HUES6 (cell line): ENCODE measurements at regions not wholly inside any gene's neighbourhood (a gene's known extent, or its start where the extent isn't known, plus 50 kb on each side); places are given as distances from the start of the nearest gene placed in this dataset.
"Not testable (repeated sequence)": the region's sequence is repeated elsewhere in the genome, so short reads cannot be mapped to it uniquely, and the experiment has no call there.

Experiments
- H3K27ac ChIP-seq: 2 replicates; pipeline ENCODE4 v1.7.0; 2013; ENCODE audit warnings: low read depth, mild to moderate bottlenecking, low read length, inconsistent platforms
- H3K27me3 ChIP-seq: 2 replicates; pipeline ENCODE4 v1.6.1; 2013; ENCODE audit warnings: low read length; ENCODE audit not compliant: control insufficient read depth, insufficient read depth
- H3K36me3 ChIP-seq: 2 replicates; pipeline ENCODE4 v1.6.1; 2013; ENCODE audit warnings: low read length; ENCODE audit not compliant: control insufficient read depth, insufficient read depth
- H3K4me1 ChIP-seq: 2 replicates; pipeline ENCODE4 v1.6.1; 2013; ENCODE audit warnings: low read length; ENCODE audit not compliant: control insufficient read depth, insufficient read depth
- H3K4me3 ChIP-seq: 2 replicates; pipeline ENCODE4 v1.5.1; 2013; ENCODE audit warnings: low read depth, low read length
- H3K9ac ChIP-seq: one replicate; pipeline ENCODE4 v1.6.1; 2013; ENCODE audit warnings: mild to moderate bottlenecking, low read length
- H3K9me3 ChIP-seq: 2 replicates; pipeline ENCODE4 v1.6.1; 2013; ENCODE audit warnings: low read depth, low read length; ENCODE audit not compliant: control insufficient read depth, insufficient read depth

DNA sequence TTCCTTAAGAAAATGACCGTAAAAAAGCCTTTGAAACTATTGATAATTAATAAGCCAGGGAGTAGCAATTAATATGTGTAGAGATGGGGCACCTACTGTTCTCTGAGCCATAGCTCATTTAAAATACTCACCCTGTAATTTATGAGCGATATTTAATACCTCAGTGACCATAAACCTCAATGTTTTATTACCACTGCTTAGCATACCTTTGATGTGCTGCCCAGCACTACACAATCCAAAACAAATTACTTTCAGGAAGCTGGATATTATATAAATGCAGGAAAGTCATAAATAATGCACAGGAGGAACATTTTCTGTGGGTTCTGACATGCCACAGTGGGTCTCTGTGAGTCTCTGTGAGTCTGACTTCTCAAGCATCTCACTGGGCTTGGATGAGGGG is 166.1 kb upstream of the RPL34 start:
- Histone ChIP-seq H3K4me1 (no peaks in the 10 kb centered on the region), H3K9ac (no peak overlapping the region), H3K27ac (no peak overlapping the region), H3K4me3 (no peak overlapping the region), H3K27me3 (no peaks in the 10 kb centered on the region), H3K9me3 (no peaks in the 10 kb centered on the region), H3K36me3 (no peaks in the 10 kb centered on the region)

DNA sequence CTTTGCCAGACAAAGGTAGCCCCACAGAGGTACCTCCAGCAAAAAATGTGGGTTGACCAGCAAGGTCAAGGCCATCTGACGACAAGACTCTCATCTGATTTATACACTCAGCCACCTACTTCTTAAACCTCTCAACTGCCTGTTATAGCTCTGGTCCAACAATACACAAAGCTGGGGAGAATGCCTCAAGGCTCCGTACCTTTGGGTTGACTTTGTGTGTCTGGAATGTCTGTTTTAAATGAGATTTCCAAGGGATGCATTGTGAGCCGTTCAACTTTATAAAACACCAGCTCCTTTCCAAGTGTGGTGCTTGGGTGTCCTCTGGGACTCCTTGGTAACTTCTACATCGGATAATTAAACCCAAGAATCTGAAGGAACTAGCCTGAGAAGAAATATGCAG is 167.0 kb upstream of the RPL34 start:
- Histone ChIP-seq H3K27ac (no peak overlapping the region), H3K4me1 (no peaks in the 10 kb centered on the region), H3K27me3 (no peaks in the 10 kb centered on the region), H3K36me3 (no peaks in the 10 kb centered on the region), H3K9me3 (no peaks in the 10 kb centered on the region), H3K9ac (no peak overlapping the region), H3K4me3 (no peak overlapping the region)

DNA sequence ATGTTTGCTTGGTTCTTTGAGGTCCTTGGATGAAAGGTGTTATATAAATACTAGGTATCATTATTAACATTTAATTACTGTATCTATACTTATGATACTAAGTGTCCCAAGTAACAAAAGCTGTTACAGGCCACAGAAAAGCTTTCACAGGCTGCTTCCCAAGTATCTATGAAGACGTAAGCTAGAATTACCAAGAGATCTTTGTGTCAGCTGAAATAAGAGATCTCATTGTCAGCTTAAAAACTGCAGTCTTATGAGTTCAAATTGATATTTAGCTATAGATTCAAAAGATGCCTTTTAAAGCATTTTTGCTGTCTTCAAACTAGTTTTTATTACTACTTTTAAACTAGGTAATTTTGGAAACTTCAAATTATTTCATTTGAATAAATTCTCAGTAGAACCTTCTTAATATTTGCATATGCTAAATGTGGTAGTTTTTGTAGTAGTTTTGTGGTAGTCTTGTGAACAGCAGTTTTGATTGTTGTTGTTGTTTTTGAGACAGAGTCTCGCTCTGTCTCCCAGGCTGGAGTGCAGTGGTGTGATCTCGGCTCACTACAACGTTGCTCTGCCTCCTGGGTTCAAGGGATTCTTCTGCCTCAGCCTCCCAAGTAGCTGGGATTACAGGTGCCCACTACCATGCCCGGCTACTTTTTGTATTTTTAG is 170.0 kb upstream of the RPL34 start:
- Histone ChIP-seq H3K4me3 (no peak overlapping the region), H3K36me3 (no peaks in the 10 kb centered on the region), H3K4me1 (no peaks in the 10 kb centered on the region), H3K27me3 (no peaks in the 10 kb centered on the region), H3K9ac (no peak overlapping the region), H3K9me3 (no peaks in the 10 kb centered on the region), H3K27ac (no peak overlapping the region)

DNA sequence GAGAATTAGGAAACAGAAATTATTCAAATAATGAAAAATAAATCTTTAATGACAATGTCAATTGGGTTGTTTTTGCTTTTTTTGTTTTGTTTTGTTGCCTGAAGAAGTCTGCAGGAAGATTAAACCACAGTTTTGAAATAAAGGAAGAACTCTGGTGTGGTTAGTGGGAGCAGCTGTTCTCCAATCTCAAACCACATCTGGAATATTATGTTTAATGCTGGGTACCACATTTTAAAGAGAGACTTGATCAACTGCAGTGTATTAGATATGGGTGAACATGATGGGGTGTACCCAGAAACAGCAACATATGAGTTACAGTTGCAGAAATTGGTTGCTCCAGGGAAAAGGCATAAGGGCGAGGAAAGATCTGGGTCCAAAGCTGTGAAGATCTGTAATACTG is 171.2 kb upstream of the RPL34 start:
- Histone ChIP-seq H3K27me3 (no peaks in the 10 kb centered on the region), H3K27ac (no peak overlapping the region), H3K9me3 (no peaks in the 10 kb centered on the region), H3K9ac (no peak overlapping the region), H3K36me3 (no peaks in the 10 kb centered on the region), H3K4me1 (no peaks in the 10 kb centered on the region), H3K4me3 (no peak overlapping the region)

DNA sequence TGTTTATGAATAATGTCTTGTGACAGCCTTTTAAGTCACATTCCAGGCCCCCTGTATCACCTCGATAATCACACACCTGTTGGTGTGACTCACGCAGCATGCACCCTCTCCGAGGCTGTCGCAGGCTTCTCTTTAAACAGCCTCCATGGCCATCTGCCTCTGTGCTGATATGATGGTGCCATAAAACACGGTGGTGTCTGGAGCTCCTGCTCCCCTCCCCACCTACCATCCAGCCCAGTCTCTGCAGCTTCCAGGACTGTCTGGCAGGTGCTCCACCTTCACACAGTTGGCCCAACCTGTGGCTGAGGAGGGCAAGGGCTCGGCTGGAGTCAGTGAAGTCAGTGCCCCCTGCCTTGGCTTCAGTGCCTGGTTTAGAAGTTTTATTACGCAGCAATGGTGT is 173.8 kb upstream of the RPL34 start:
- no peaks in the 10 kb centered on the region for H3K36me3 ChIP-seq
- H3K4me3 ChIP-seq, result no peak overlapping the region
- no peaks in the 10 kb centered on the region for H3K27me3 ChIP-seq
- H3K9me3 ChIP-seq, result peaks cover 1% of the 10 kb centered on the region
- no peak overlapping the region for H3K9ac ChIP-seq
- H3K4me1 ChIP-seq, result no peaks in the 10 kb centered on the region
- no peak overlapping the region for H3K27ac ChIP-seq

DNA sequence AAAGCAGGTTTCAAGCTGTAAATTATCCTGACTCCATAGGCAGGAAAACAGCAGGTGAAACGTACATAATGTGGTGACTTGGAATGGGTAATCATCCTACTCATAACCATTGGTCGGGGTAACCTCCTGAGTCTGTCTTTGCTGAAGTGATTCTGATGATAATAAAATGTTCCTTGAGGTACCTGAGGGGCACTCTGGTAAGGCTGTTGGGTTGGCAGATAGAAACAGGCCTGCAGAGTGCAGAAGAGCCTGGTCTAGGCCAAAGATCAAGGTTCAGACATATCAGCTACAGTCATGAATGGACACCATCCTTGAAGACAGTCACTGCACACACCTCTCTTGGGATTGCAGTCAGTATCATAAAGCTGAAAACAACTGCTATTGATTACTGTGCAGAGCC is 174.7 kb upstream of the RPL34 start:
- Histone ChIP-seq H3K27ac (no peak overlapping the region), H3K4me3 (no peak overlapping the region), H3K9me3 (peaks cover 8% of the 10 kb centered on the region), H3K36me3 (no peaks in the 10 kb centered on the region), H3K9ac (no peak overlapping the region), H3K27me3 (no peaks in the 10 kb centered on the region), H3K4me1 (no peaks in the 10 kb centered on the region)

DNA sequence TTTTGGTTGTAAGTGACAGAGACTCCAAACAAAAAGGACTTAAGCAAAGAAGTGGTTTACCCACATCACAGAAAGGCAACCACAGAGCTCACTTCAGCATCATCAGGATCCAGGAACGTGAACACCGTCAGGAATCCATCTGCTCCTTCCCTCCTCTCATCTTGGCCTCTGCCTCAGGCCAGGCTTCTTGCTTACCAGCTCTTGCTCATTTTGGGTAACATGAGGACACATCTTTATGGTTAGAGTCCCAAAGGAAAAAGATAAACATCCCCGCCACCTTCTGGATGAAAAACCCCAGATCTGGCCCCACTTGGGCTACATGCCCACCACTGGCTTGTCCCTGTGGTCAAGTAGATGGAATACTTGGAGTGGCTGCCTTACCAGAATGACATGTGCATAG is 176.8 kb upstream of the RPL34 start:
- Histone ChIP-seq H3K4me1 (no peaks in the 10 kb centered on the region), H3K27ac (no peak overlapping the region), H3K27me3 (no peaks in the 10 kb centered on the region), H3K9ac (no peak overlapping the region), H3K4me3 (no peak overlapping the region), H3K9me3 (peaks cover 8% of the 10 kb centered on the region), H3K36me3 (no peaks in the 10 kb centered on the region)

DNA sequence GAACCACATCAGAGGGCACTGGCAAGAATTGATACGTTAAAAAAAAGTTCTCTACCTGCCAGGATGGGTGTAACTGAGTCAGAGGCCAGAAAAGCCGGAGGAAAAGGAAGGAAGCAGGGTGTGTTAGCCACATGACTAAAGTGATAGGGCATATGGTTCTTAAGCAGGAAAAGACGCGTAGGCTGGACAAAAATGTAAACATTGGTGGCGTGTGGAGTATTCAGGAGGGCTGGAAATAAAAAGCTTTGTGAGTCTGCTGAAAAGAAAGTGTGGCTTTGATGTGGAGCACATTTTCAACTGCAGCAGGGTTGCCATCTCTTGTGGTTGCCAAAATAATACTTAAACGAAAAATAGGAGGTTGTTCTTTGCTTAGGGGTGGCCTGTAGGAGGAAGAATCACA is 186.5 kb upstream of the RPL34 start:
- no peak overlapping the region for H3K9ac ChIP-seq

DNA sequence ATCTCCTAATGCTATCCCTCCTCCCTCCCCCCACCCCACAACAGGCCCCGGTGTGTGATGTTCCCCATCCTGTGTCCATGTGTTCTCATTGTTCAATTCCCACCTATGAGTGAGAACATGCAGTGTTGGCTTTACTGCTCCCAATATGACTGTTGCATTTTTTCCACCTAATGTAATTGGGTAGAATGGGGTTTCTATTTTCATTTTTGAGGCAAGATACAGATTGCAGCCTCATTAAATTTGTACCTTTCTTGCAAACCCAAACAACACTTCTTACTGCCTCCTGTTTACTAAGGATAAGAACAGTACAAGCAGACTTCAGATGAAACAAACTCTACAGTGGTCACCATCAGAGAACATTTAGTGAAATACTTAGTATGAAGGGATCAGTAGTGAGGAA is 187.0 kb upstream of the RPL34 start:
- H3K9me3 ChIP-seq, H3K36me3 ChIP-seq, H3K9ac ChIP-seq, H3K27ac ChIP-seq, H3K27me3 ChIP-seq, H3K4me3 ChIP-seq, H3K4me1 ChIP-seq: not testable (repeated sequence)

More for the DNA sequence above, 186.5 kb upstream of the RPL34 start:
- no peaks in the 10 kb centered on the region for H3K4me1 ChIP-seq
- H3K9me3 ChIP-seq, result peaks cover 7% of the 10 kb centered on the region
- no peak overlapping the region for H3K27ac ChIP-seq
- no peak overlapping the region for H3K4me3 ChIP-seq
- H3K27me3 ChIP-seq, result no peaks in the 10 kb centered on the region
- H3K36me3 ChIP-seq, result no peaks in the 10 kb centered on the region

DNA sequence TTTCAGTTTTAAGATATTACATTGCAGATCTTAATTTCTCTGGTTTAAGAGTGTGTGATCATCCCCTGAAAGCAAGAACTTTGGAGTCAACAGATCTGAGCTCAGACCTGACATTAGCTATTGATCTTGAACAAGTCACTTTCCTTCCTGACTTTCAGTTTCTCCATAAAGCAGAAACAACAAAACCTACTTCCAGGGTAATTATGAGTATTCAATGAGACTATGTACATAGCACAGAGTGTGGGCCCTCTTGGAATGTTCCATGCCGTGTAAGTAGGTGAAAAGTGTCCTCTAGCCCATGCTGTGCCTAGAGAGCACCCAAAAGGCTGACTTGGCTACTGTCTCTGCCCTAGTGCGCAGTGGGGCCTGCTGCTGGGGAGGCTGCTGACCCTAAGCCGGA is 188.0 kb upstream of the RPL34 start:
- H3K4me1 ChIP-seq, result no peaks in the 10 kb centered on the region
- peaks cover 7% of the 10 kb centered on the region for H3K9me3 ChIP-seq
- H3K27me3 ChIP-seq, result no peaks in the 10 kb centered on the region
- no peak overlapping the region for H3K9ac ChIP-seq
- H3K4me3 ChIP-seq, result no peak overlapping the region
- H3K36me3 ChIP-seq, result no peaks in the 10 kb centered on the region
- H3K27ac ChIP-seq, result no peak overlapping the region

DNA sequence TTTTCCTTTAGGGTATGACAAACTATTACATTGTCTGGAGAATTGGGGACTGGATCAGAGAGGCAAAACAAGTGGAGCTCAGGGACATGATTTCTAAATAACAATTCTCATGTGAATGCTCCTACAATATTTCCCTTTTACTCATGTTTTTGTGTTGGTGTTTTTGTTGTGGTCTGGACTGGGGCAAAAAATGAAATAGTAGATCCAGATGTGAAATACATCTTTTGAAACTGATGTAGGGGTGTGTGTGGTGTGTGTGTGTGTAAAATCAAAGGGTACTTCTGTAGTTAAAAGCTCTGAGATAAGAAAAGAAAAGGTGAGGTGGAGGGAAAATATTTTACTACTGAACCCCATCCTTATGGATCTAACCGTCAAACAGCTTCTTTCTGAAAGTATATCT is 188.4 kb upstream of the RPL34 start:
- H3K9ac ChIP-seq, result no peak overlapping the region
- no peak overlapping the region for H3K4me3 ChIP-seq
- no peaks in the 10 kb centered on the region for H3K27me3 ChIP-seq
- no peak overlapping the region for H3K27ac ChIP-seq
- no peaks in the 10 kb centered on the region for H3K4me1 ChIP-seq
- H3K36me3 ChIP-seq, result no peaks in the 10 kb centered on the region
- peaks cover 7% of the 10 kb centered on the region for H3K9me3 ChIP-seq

DNA sequence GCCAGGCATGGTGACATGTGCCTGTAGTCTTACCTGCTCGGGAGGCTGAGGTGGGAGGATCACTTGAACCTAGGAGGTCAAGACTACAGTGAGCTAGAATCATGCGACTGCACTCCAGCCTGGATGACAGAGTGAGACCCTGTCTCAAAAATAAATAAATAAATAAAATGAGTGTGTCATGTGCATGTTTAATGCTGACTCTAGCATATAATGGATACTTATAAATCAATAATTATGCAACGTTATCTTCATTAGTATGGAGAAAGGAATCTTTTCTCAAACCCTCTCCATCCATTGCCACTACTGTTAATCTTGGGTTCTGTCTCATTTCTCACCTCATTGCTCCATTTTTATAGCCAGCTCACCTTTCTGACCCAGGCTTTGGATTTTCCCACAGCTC is 189.5 kb upstream of the RPL34 start:
- Histone ChIP-seq H3K27me3 (no peaks in the 10 kb centered on the region), H3K9ac (no peak overlapping the region), H3K4me1 (no peaks in the 10 kb centered on the region), H3K9me3 (peaks cover 7% of the 10 kb centered on the region), H3K27ac (no peak overlapping the region), H3K4me3 (no peak overlapping the region), H3K36me3 (no peaks in the 10 kb centered on the region)
